Fibroblast of skin of left biceps (primary cell): ENCODE measurements at regions not wholly inside any gene's neighbourhood (a gene's known extent, or its start where the extent isn't known, plus 50 kb on each side); places are given as distances from the start of the nearest gene placed in this dataset.

Source experiments
- DNase-seq, 2 experiments: peaks; one replicate each; pipeline ENCODE4 v3.0.0-alpha.2; 2013; ENCODE audit warnings: low read depth in 2 of 2

GRCh38 chr6:109295109-109295773 is 87.0 kb downstream of the CD164 start:
- DNase-seq = no peak

DNA sequence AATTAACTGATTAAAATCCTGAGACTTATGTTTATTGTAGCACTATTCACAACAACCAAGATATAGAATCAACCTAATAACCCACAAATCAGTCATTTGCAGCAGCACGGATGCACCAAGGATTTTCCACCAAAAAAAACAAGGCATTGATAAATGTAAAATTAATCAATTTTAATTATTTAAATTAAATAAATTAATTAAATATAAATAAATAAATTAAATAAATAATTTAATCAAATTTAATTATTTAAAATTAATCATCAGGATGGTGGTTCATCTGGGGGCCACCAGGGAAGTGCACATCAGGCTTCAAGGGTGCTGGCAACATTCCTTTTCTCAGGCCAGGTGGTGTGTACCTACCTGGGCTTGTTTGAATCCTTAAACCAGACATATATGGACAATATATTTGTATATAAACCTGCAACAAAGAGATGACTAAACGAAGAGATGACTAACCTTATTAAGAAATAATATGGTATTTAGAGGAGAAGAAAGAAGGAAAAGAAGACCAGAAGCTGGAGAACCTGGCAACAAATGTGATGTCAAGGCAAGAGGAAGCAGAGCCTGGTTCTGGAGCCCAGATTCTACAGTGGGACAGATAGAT is 89.2 kb downstream of the CD164 start:
- no peak for DNase-seq

- DNase-seq = no peak
These were observed 89.8 kb downstream of the CD164 start for GRCh38 chr6:109292420-109292819.

- no peak for DNase-seq
These were observed 90.4 kb downstream of the CD164 start for GRCh38 chr6:109291902-109292301.

- DNase-seq = no peak
These were observed 91.9 kb downstream of the CD164 start for GRCh38 chr6:109290143-109290931.

DNA sequence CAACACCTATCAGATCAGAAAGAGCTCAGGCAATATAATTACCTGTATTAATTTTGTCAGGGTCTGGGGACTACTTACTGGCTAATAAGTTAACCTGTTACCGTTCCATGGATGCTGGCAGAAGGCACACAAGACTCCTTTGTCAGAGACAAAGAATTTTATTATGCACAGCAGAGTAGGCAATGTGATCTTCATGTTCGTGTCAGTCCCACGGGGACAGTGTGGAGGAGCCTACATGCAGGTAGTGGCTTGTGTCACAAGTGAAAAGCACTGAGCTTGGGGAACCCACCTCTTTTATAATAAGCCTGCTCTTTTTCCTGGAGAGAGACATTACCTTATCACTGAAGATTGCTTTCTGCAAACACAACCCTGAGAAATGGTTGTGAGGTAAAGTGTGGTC is 96.9 kb downstream of the CD164 start:
- no peak for DNase-seq

GRCh38 chr6:109284675-109285074 is 97.6 kb downstream of the CD164 start:
- DNase-seq = no peak

- no peak for DNase-seq
These were observed 99.5 kb downstream of the CD164 start for GRCh38 chr6:109282756-109283155.

DNA sequence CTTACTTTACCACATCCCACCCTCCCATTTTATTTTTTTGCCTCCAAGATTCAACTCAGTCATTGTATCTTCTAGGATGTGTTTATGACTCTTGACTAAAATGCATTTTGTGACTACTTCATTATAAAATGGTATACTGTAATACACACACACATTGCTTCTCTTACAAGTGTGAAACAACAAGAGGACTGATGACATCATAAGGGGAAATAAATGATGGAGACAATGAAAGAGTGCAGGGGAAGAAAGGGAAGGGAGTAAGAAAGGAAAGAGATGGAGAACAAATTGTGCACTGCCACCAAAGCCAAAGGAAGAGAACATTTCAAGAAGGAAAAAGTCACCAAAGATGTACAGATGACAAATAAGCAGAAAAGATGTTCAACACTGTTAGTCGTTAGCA is 102.6 kb downstream of the CD164 start:
- DNase-seq = no peak

- DNase-seq = no peak
These were observed 110.6 kb downstream of the CD164 start for GRCh38 chr6:109271622-109272021.

DNA sequence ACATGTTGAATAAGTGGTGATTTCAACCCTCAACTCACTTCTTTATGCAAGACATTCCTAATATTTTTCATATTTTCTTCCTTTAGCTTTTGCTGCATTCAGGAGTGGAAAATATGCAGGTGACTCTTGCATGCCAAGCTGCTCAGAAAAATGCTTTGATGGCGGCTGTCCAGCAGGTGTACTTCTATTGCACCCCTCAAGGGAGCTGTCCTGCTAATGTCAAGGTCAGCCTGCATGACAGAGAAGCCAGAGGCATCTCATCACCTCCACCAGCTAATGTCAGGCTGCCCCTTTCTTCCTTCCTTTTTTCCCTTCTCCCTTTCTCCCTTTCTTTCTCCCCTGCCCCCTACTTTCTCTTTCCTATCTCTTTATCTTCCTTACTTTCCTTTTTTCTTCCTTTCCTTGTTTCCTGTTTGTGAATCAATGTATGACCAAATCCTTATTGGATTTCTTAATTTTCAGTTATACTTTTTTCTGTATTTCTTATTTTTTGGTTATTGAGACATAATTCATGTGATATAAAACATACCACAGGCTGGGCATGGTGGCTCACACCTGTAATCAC is 112.2 kb downstream of the CD164 start:
- DNase-seq = no peak

GRCh38 chr6:109269057-109269456 is 113.2 kb downstream of the CD164 start:
- DNase-seq = no peak

DNA sequence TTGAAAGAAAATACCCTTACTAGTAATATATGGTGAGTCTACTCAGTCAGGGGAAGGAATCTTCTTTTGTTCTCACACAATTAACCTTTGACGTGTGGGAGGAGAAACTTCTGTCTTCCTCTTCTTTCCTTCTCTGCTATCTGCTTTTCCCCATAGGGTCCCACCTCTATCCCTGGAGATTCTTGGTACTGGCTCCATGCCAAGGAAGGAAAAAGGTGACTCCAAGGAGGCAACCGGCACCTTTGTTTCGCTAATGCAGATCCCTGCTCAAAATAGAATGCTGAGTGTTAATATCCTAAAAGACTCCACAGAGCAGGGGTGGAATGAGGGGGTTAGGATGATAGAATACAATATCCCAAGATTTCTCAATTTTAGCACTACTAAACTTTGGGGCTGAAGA is 116.7 kb downstream of the CD164 start:
- no peak for DNase-seq

GRCh38 chr6:109263873-109264700 is 118.2 kb downstream of the CD164 start:
- DNase-seq = no peak

GRCh38 chr6:109262261-109262660 is 120.0 kb downstream of the CD164 start:
- no peak for DNase-seq

- no peak for DNase-seq
These were observed 120.5 kb downstream of the CD164 start for GRCh38 chr6:109261811-109262210.

GRCh38 chr6:109260701-109261100 is 121.6 kb downstream of the CD164 start:
- no peak for DNase-seq

DNA sequence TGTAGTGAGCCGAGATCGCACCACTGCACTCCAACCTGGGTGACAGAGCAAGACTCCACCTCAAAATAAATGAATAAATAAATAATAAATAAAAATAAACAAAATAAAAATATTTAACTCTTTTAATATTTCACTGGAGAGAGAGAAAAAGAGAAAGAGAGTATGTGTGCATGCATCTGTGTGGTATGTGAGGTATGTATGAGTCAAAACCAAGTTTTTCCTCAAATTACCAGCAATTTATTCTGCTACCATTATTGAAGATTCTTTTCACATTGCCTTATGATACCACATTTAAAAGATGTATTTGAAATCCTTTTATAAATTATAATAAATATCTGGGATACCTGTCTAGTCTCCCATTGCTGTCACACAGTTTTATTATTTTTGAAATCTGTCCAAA is 122.1 kb downstream of the CD164 start:
- DNase-seq = no peak

- no peak for DNase-seq
These were observed 124.1 kb downstream of the CD164 start for GRCh38 chr6:109258129-109258528.

DNA sequence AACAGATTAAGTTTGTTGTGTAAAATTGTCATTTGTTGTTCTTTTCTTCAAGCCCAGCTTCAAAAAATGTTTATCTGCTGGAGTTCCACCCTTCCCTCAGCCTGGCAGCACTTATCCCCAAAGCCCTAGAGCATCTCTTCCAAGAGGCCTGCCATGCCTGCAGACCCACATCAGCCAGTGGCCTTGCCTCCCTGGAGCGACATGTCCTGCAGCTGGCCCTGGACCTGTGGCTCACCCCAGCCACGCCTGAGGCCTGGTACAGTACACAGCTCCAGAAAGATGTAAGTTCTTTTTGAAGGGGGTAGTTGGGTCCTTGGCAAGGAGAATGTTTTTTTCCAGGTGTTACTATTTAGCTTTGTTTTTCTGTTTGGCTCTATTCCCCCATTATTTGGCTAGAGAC is 124.8 kb downstream of the CD164 start:
- no peak for DNase-seq

DNA sequence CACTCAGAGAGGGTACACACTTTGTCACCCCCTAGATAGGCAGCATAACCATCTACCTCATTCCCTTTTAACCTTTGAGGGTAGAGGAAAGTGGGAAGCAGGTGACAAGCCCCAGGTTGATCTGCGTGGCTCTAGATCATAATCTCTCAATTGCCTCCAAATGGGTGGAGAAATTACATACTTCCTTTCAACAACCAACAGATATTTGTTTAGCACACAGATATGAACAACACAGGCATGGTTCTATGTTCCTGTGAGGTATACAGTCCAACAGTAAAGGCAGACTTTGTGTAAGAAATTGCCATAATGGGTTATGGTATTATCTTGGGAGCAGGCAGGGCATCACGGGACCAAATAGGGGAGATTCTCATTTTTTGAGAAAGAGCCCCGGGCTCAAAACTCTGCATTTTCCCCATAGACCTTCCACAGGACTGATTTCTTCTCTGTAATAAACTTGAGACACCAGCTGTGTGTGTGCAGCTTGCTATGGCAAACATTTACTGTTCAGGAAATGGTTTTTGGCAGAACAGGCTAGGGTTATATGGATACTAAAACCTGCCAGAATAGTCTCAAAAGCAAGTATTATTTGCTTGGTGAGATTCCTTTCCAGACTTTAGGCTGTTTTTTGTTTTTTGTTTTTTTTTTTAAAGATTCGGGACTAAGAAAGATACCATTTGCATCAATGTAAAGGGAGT is 126.2 kb downstream of the CD164 start:
- DNase-seq = no peak
